Sigmoid colon (tissue), 4 donors: ENCODE measurements at regions not wholly inside any gene's neighbourhood (a gene's known extent, or its start where the extent isn't known, plus 50 kb on each side); places are given as distances from the start of the nearest gene placed in this dataset.

Source experiments
- CTCF ChIP-seq, 4 experiments: fragments of 450-650 bp in 3 of 4; fragments of 200-600 bp in 1 of 4; IDR thresholded peaks; one replicate each; pipeline ENCODE4 v1.5.1; 2016 to 2019; ENCODE audit warnings: antibody characterized with exemption in 4 of 4, mild to moderate bottlenecking in 3 of 4, moderate library complexity in 2 of 4
- EP300 ChIP-seq, 4 donors: sonication (generic); formaldehyde crosslinking; IDR thresholded peaks; one replicate each; pipeline ENCODE4 v1.6.1; 2017; ENCODE audit warnings: antibody characterized with exemption in 4 of 4
- POLR2A ChIP-seq, 2 donors: fragments of 450-650 bp; IDR thresholded peaks; one replicate each; pipeline ENCODE4 v1.6.1; 2016; ENCODE audit warnings: antibody characterized with exemption in 2 of 2, mild to moderate bottlenecking in 2 of 2, moderate library complexity in 2 of 2
- POLR2AphosphoS5 ChIP-seq, 4 donors: sonication (generic); formaldehyde crosslinking; IDR thresholded peaks; one replicate each; pipeline ENCODE4 v1.6.1; 2017; ENCODE audit warnings: antibody characterized with exemption in 4 of 4

- TF ChIP-seq POLR2AphosphoS5 (IDR thresholded peaks at IDR 0.05) (no peak), CTCF (IDR thresholded peaks at IDR 0.05) (no peak), EP300 (IDR thresholded peaks at IDR 0.05) (no peak), POLR2A (IDR thresholded peaks at IDR 0.05) (no peak)
Measured at GRCh38 chr13:79898996-79899395, 418.0 kb downstream of the NDFIP2 start.
